WTC11 (cell line): ENCODE measurements at regions not wholly inside any gene's neighbourhood (a gene's known extent, or its start where the extent isn't known, plus 50 kb on each side); places are given as distances from the start of the nearest gene placed in this dataset.

Experiments used
- ATAC-seq: fragments of 200-7000 bp; cut with Tn5 transposase; 2 replicates; pipeline ENCODE4 v1.10.0; 2021; ENCODE audit warnings: mild to moderate bottlenecking, moderate library complexity
- CTCF ChIA-PET: fragments of 300-600 bp; sonication (Branson Sonifier 250); formaldehyde crosslinking; loops from one replicate; lab custom pipeline; 2021; ENCODE audit warnings: antibody characterized with exemption; lab: Charles Lee
- POLR2A ChIA-PET: fragments of 350-600 bp; sonication (Branson Sonifier 250); formaldehyde crosslinking; loops from one replicate; lab custom pipeline; 2021; ENCODE audit warnings: antibody characterized with exemption; lab: Charles Lee
- DNase-seq: peaks from one replicate; pipeline ENCODE4 v3.0.0; 2021; ENCODE audit warnings: low spot score
- H3K27ac Mint-ChIP-seq: 2 replicates; pipeline ENCODE4 v1.8.0; 2021; ENCODE audit warnings: mixed read lengths
- H3K27me3 Mint-ChIP-seq: 2 replicates; pipeline ENCODE4 v1.8.0; 2021; ENCODE audit warnings: low read depth, mild to moderate bottlenecking, moderate library complexity, mixed read lengths
- H3K36me3 Mint-ChIP-seq: 2 replicates; pipeline ENCODE4 v1.8.0; 2021; ENCODE audit warnings: mixed read lengths
- H3K4me1 Mint-ChIP-seq: 2 replicates; pipeline ENCODE4 v1.8.0; 2022; ENCODE audit warnings: mixed read lengths
- H3K4me3 Mint-ChIP-seq: 2 replicates; pipeline ENCODE4 v1.8.0; 2021; ENCODE audit warnings: mild to moderate bottlenecking, moderate library complexity, mixed read lengths
- H3K9me3 Mint-ChIP-seq: 2 replicates; pipeline ENCODE4 v1.8.0; 2021; ENCODE audit warnings: mixed read lengths
- CREB1 ChIP-seq: sonication (generic); formaldehyde crosslinking; IDR thresholded peaks from 2 replicates; pipeline ENCODE4 v1.8.0; 2023; ENCODE audit warnings: mild to moderate bottlenecking, missing genetic modification reagents
- CREM ChIP-seq: sonication (generic); formaldehyde crosslinking; IDR thresholded peaks from 2 replicates; pipeline ENCODE4 v1.8.1; 2022; ENCODE audit warnings: mild to moderate bottlenecking, missing genetic modification reagents, moderate library complexity
- ETV6 ChIP-seq: sonication (generic); formaldehyde crosslinking; IDR thresholded peaks from 2 replicates; pipeline ENCODE4 v1.8.1; 2022; ENCODE audit warnings: mild to moderate bottlenecking, missing genetic modification reagents
- GABPB1 ChIP-seq: sonication (generic); formaldehyde crosslinking; IDR thresholded peaks from 2 replicates; pipeline ENCODE4 v1.8.1; 2023; ENCODE audit warnings: mild to moderate bottlenecking, missing genetic modification reagents
- GRHL2 ChIP-seq: fragments of 250-450 bp; sonication (Bioruptor Pico); IDR thresholded peaks from 2 replicates; pipeline ENCODE4 v1.8.0; 2022; ENCODE audit warnings: mild to moderate bottlenecking, moderate library complexity; ENCODE audit not compliant: insufficient replicate concordance, severe bottlenecking
- HMGA2 ChIP-seq: fragments of 250-450 bp; sonication (Bioruptor Pico); IDR thresholded peaks from 2 replicates; pipeline ENCODE4 v1.4.0; 2021; ENCODE audit warnings: mild to moderate bottlenecking, moderate library complexity
- NFYB ChIP-seq: sonication (generic); formaldehyde crosslinking; conservative IDR thresholded peaks from 2 replicates; pipeline ENCODE4 v1.8.0; 2022; ENCODE audit warnings: low read depth, missing genetic modification reagents
- ZNF232 ChIP-seq: sonication (generic); formaldehyde crosslinking; IDR thresholded peaks from 2 replicates; pipeline ENCODE4 v1.8.0; 2022; ENCODE audit warnings: mild to moderate bottlenecking, missing genetic modification reagents
- ZNF396 ChIP-seq: fragments of 250-450 bp; sonication (Bioruptor Pico); IDR thresholded peaks from 2 replicates; pipeline ENCODE4 v1.8.0; 2021; ENCODE audit warnings: mild to moderate bottlenecking, moderate library complexity, borderline replicate concordance
- TF ChIP-seq, protein P1 (sequence below): sonication (generic); formaldehyde crosslinking; IDR thresholded peaks from 2 replicates; pipeline ENCODE4 v1.8.1; 2023; ENCODE audit warnings: mild to moderate bottlenecking, moderate library complexity, missing genetic modification reagents
- TF ChIP-seq, protein P2 (sequence below): sonication (generic); formaldehyde crosslinking; IDR thresholded peaks from 2 replicates; pipeline ENCODE4 v1.8.1; 2022; ENCODE audit warnings: mild to moderate bottlenecking, missing genetic modification reagents, moderate library complexity, borderline replicate concordance
- TF ChIP-seq, protein P3 (sequence below): sonication (generic); formaldehyde crosslinking; IDR thresholded peaks from 2 replicates; pipeline ENCODE4 v1.8.0; 2022; ENCODE audit warnings: mild to moderate bottlenecking, missing genetic modification reagents
- TF ChIP-seq, protein P4 (sequence below): sonication (generic); formaldehyde crosslinking; IDR thresholded peaks from 2 replicates; pipeline ENCODE4 v1.8.0; 2023; ENCODE audit warnings: mild to moderate bottlenecking, missing genetic modification reagents
- TF ChIP-seq, protein P5 (sequence below): fragments of 250-450 bp; sonication (Bioruptor Pico); IDR thresholded peaks from 2 replicates; pipeline ENCODE4 v1.9.0; 2021; ENCODE audit warnings: moderate library complexity, mild to moderate bottlenecking, inconsistent platforms, borderline replicate concordance
- TF ChIP-seq, protein P6 (sequence below): sonication (generic); formaldehyde crosslinking; IDR thresholded peaks from 2 replicates; pipeline ENCODE4 v1.8.0; 2022; ENCODE audit warnings: mild to moderate bottlenecking, missing genetic modification reagents
- TF ChIP-seq, protein P7 (sequence below): sonication (generic); formaldehyde crosslinking; conservative IDR thresholded peaks from 2 replicates; pipeline ENCODE4 v1.8.1; 2023; ENCODE audit warnings: mild to moderate bottlenecking, low read depth, missing genetic modification reagents, moderate library complexity
- TF ChIP-seq, protein P8 (sequence below): sonication (generic); formaldehyde crosslinking; IDR thresholded peaks from 2 replicates; pipeline ENCODE4 v1.8.1; 2022; ENCODE audit warnings: missing genetic modification reagents, borderline replicate concordance

DNA sequence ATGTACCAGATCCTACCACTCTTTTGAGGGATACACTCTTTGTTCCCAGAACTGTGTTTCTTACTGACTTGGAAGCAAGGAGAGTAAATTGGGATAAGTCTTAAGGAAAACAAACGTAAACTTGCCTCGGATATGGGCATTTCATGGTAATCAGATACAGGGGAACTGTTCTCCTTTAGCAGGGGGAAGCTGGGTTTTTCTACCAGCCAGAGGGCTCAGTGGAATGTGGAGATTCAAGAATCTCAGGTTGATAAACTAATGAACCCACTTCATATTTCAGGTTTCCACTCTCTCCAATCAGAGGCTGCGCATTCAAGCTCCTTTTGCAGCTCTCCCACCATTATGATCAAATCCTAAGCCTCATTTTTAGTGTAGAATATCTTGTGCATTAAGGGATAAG, 676.5 kb upstream of the FSHR start:
- no peaks in the 10 kb centered on the region for H3K27me3 Mint-ChIP-seq
- no peaks in the 10 kb centered on the region for H3K36me3 Mint-ChIP-seq
- DNase-seq = no peak
- H3K4me3 Mint-ChIP-seq = no peak overlapping the region
- no peak for ATAC-seq
- no peak overlapping the region for H3K27ac Mint-ChIP-seq
- no peaks in the 10 kb centered on the region for H3K9me3 Mint-ChIP-seq
- H3K4me1 Mint-ChIP-seq = peaks cover 7% of the 10 kb centered on the region
- CTCF ChIA-PET = no interaction called here
- POLR2A ChIA-PET = no interaction called here
- TF ChIP-seq NFYB (CRISPR knock-in tag) (no peak), GRHL2 (no peak), GABPB1 (CRISPR knock-in tag) (no peak), CREM (no peak), ETV6 (no peak), ZNF396 (CRISPR knock-in tag) (no peak), ZNF232 (CRISPR knock-in tag) (no peak), CREB1 (CRISPR knock-in tag) (no peak), HMGA2 (no peak)
- TF ChIP-seq, protein P1, sequence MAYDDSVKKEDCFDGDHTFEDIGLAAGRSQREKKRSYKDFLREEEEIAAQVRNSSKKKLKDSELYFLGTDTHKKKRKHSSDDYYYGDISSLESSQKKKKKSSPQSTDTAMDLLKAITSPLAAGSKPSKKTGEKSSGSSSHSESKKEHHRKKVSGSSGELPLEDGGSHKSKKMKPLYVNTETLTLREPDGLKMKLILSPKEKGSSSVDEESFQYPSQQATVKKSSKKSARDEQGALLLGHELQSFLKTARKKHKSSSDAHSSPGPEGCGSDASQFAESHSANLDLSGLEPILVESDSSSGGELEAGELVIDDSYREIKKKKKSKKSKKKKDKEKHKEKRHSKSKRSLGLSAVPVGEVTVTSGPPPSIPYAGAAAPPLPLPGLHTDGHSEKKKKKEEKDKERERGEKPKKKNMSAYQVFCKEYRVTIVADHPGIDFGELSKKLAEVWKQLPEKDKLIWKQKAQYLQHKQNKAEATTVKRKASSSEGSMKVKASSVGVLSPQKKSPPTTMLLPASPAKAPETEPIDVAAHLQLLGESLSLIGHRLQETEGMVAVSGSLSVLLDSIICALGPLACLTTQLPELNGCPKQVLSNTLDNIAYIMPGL (CRISPR knock-in tag) = no peak
- TF ChIP-seq, protein P2, sequence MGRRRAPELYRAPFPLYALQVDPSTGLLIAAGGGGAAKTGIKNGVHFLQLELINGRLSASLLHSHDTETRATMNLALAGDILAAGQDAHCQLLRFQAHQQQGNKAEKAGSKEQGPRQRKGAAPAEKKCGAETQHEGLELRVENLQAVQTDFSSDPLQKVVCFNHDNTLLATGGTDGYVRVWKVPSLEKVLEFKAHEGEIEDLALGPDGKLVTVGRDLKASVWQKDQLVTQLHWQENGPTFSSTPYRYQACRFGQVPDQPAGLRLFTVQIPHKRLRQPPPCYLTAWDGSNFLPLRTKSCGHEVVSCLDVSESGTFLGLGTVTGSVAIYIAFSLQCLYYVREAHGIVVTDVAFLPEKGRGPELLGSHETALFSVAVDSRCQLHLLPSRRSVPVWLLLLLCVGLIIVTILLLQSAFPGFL (CRISPR knock-in tag) = no peak
- TF ChIP-seq, protein P3, sequence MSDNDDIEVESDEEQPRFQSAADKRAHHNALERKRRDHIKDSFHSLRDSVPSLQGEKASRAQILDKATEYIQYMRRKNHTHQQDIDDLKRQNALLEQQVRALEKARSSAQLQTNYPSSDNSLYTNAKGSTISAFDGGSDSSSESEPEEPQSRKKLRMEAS (CRISPR knock-in tag) = no peak
- TF ChIP-seq, protein P4, sequence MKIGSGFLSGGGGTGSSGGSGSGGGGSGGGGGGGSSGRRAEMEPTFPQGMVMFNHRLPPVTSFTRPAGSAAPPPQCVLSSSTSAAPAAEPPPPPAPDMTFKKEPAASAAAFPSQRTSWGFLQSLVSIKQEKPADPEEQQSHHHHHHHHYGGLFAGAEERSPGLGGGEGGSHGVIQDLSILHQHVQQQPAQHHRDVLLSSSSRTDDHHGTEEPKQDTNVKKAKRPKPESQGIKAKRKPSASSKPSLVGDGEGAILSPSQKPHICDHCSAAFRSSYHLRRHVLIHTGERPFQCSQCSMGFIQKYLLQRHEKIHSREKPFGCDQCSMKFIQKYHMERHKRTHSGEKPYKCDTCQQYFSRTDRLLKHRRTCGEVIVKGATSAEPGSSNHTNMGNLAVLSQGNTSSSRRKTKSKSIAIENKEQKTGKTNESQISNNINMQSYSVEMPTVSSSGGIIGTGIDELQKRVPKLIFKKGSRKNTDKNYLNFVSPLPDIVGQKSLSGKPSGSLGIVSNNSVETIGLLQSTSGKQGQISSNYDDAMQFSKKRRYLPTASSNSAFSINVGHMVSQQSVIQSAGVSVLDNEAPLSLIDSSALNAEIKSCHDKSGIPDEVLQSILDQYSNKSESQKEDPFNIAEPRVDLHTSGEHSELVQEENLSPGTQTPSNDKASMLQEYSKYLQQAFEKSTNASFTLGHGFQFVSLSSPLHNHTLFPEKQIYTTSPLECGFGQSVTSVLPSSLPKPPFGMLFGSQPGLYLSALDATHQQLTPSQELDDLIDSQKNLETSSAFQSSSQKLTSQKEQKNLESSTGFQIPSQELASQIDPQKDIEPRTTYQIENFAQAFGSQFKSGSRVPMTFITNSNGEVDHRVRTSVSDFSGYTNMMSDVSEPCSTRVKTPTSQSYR (CRISPR knock-in tag) = no peak
- TF ChIP-seq, protein P5, sequence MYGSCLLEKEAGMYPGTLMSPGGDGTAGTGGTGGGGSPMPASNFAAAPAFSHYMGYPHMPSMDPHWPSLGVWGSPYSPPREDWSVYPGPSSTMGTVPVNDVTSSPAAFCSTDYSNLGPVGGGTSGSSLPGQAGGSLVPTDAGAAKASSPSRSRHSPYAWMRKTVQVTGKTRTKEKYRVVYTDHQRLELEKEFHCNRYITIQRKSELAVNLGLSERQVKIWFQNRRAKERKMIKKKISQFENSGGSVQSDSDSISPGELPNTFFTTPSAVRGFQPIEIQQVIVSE (CRISPR knock-in tag) = no peak
- TF ChIP-seq, protein P6, sequence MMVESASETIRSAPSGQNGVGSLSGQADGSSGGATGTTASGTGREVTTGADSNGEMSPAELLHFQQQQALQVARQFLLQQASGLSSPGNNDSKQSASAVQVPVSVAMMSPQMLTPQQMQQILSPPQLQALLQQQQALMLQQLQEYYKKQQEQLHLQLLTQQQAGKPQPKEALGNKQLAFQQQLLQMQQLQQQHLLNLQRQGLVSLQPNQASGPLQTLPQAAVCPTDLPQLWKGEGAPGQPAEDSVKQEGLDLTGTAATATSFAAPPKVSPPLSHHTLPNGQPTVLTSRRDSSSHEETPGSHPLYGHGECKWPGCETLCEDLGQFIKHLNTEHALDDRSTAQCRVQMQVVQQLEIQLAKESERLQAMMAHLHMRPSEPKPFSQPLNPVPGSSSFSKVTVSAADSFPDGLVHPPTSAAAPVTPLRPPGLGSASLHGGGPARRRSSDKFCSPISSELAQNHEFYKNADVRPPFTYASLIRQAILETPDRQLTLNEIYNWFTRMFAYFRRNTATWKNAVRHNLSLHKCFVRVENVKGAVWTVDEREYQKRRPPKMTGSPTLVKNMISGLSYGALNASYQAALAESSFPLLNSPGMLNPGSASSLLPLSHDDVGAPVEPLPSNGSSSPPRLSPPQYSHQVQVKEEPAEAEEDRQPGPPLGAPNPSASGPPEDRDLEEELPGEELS (CRISPR knock-in tag) = no peak
- TF ChIP-seq, protein P7, sequence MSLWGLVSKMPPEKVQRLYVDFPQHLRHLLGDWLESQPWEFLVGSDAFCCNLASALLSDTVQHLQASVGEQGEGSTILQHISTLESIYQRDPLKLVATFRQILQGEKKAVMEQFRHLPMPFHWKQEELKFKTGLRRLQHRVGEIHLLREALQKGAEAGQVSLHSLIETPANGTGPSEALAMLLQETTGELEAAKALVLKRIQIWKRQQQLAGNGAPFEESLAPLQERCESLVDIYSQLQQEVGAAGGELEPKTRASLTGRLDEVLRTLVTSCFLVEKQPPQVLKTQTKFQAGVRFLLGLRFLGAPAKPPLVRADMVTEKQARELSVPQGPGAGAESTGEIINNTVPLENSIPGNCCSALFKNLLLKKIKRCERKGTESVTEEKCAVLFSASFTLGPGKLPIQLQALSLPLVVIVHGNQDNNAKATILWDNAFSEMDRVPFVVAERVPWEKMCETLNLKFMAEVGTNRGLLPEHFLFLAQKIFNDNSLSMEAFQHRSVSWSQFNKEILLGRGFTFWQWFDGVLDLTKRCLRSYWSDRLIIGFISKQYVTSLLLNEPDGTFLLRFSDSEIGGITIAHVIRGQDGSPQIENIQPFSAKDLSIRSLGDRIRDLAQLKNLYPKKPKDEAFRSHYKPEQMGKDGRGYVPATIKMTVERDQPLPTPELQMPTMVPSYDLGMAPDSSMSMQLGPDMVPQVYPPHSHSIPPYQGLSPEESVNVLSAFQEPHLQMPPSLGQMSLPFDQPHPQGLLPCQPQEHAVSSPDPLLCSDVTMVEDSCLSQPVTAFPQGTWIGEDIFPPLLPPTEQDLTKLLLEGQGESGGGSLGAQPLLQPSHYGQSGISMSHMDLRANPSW (CRISPR knock-in tag) = no peak
- TF ChIP-seq, protein P8, sequence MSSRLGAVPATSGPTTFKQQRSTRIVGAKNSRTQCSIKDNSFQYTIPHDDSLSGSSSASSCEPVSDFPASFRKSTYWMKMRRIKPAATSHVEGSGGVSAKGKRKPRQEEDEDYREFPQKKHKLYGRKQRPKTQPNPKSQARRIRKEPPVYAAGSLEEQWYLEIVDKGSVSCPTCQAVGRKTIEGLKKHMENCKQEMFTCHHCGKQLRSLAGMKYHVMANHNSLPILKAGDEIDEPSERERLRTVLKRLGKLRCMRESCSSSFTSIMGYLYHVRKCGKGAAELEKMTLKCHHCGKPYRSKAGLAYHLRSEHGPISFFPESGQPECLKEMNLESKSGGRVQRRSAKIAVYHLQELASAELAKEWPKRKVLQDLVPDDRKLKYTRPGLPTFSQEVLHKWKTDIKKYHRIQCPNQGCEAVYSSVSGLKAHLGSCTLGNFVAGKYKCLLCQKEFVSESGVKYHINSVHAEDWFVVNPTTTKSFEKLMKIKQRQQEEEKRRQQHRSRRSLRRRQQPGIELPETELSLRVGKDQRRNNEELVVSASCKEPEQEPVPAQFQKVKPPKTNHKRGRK (CRISPR knock-in tag) = no peak
